BLaER1 treated with 17β-estradiol and CSF1 and Interleukin-3, amounts not matched to agents 10 nM and 100 nM (cell line): ENCODE measurements at regions not wholly inside any gene's neighbourhood (a gene's known extent, or its start where the extent isn't known, plus 50 kb on each side); places are given as distances from the start of the nearest gene placed in this dataset.
"Not testable (repeated sequence)": the region's sequence is repeated elsewhere in the genome, so short reads cannot be mapped to it uniquely, and the experiment has no call there.

Experiments
- H3K27ac ChIP-seq, 11 experiments: shearing (Covaris generic); formaldehyde crosslinking; 2 replicates each; pipeline ENCODE4 v1.8.1; 2022
- H3K27me3 ChIP-seq, 11 experiments: shearing (Covaris generic); formaldehyde crosslinking; 2 replicates each; pipeline ENCODE4 v1.8.1; 2022
- H3K36me3 ChIP-seq, 11 experiments: shearing (Covaris generic); formaldehyde crosslinking; 2 replicates each; pipeline ENCODE4 v1.8.1; 2022
- H3K4me1 ChIP-seq, 10 experiments: shearing (Covaris generic); formaldehyde crosslinking; 2 replicates each; pipeline ENCODE4 v1.8.1; 2022
- H3K4me2 ChIP-seq, 11 experiments: shearing (Covaris generic); formaldehyde crosslinking; 2 replicates each; pipeline ENCODE4 v1.8.1; 2022
- H3K4me3 ChIP-seq, 10 experiments: shearing (Covaris generic); formaldehyde crosslinking; 2 replicates each; pipeline ENCODE4 v1.8.1; 2022
- H3K9ac ChIP-seq, 11 experiments: shearing (Covaris generic); formaldehyde crosslinking; 2 replicates each; pipeline ENCODE4 v1.8.1; 2022
- H3K9me3 ChIP-seq, 11 experiments: shearing (Covaris generic); formaldehyde crosslinking; replicated peaks in 1 of 11; 2 replicates each; pipeline ENCODE4 v1.8.1; 2022
- H4K20me1 ChIP-seq, 11 experiments: shearing (Covaris generic); formaldehyde crosslinking; 2 replicates each; pipeline ENCODE4 v1.8.1; 2022
- Cebpa-rat ChIP-seq, 11 experiments: shearing (Covaris generic); IDR thresholded peaks; 2 replicates each; pipeline ENCODE4 v1.8.1; 2022

GRCh38 chr4:32662803-32663202, 1942.6 kb downstream of the PCDH7 start:
- Histone ChIP-seq H3K9ac (no peak overlapping the region), H3K4me3 (no peak overlapping the region), H4K20me1 (no peaks in the 10 kb centered on the region), H3K27ac (no peak overlapping the region), H3K36me3 (no peaks in the 10 kb centered on the region), H3K4me2 (no peak overlapping the region), H3K4me1 (no peaks in the 10 kb centered on the region), H3K27me3 (no peaks in the 10 kb centered on the region), H3K9me3 (peaks cover 0 to 3% (median 0%) of the 10 kb centered on the region in 11 experiments; a peak in 2 of 22 replicates)
- no peak for TF ChIP-seq Cebpa-rat (IDR thresholded peaks at IDR 0.05)

- no peaks in the 10 kb centered on the region for H3K36me3 ChIP-seq
- H3K4me1 ChIP-seq = no peaks in the 10 kb centered on the region
- TF ChIP-seq Cebpa-rat (IDR thresholded peaks at IDR 0.05) = no peak
- H3K9me3 ChIP-seq = no peaks in the 10 kb centered on the region
- H3K9ac ChIP-seq = no peak overlapping the region
- H3K27ac ChIP-seq = no peak overlapping the region
- H3K4me2 ChIP-seq = no peak overlapping the region
- no peaks in the 10 kb centered on the region for H4K20me1 ChIP-seq
- no peak overlapping the region for H3K4me3 ChIP-seq
- no peaks in the 10 kb centered on the region for H3K27me3 ChIP-seq
Measured at GRCh38 chr4:32672359-32672758, 1952.2 kb downstream of the PCDH7 start.

- no peaks in the 10 kb centered on the region for H3K4me1 ChIP-seq
- TF ChIP-seq Cebpa-rat (IDR thresholded peaks at IDR 0.05) = no peak
- H3K4me3 ChIP-seq = no peak overlapping the region
- no peaks in the 10 kb centered on the region for H3K27me3 ChIP-seq
- H3K9me3 ChIP-seq = no peaks in the 10 kb centered on the region
- H3K4me2 ChIP-seq = no peak overlapping the region
- no peaks in the 10 kb centered on the region for H4K20me1 ChIP-seq
- H3K36me3 ChIP-seq = no peaks in the 10 kb centered on the region
- H3K27ac ChIP-seq = no peak overlapping the region
- H3K9ac ChIP-seq = no peak overlapping the region
Measured at GRCh38 chr4:32680946-32681345, 1960.8 kb downstream of the PCDH7 start.

GRCh38 chr4:32684160-32684559, 1964.0 kb downstream of the PCDH7 start:
- TF ChIP-seq Cebpa-rat (IDR thresholded peaks at IDR 0.05) = no peak

GRCh38 chr4:32686123-32686522, 1966.0 kb downstream of the PCDH7 start:
- no peak overlapping the region for H3K27ac ChIP-seq
- H3K4me1 ChIP-seq = no peaks in the 10 kb centered on the region
- H4K20me1 ChIP-seq = no peaks in the 10 kb centered on the region
- no peak overlapping the region for H3K4me2 ChIP-seq
- H3K27me3 ChIP-seq = no peaks in the 10 kb centered on the region
- no peak overlapping the region for H3K9ac ChIP-seq
- no peaks in the 10 kb centered on the region for H3K9me3 ChIP-seq
- TF ChIP-seq Cebpa-rat (IDR thresholded peaks at IDR 0.05) = no peak
- no peaks in the 10 kb centered on the region for H3K36me3 ChIP-seq
- no peak overlapping the region for H3K4me3 ChIP-seq

More at GRCh38 chr4:32684160-32684559, 1964.0 kb downstream of the PCDH7 start:
- no peak overlapping the region for H3K27ac ChIP-seq
- no peak overlapping the region for H3K4me2 ChIP-seq
- no peaks in the 10 kb centered on the region for H3K36me3 ChIP-seq
- H3K9me3 ChIP-seq = no peaks in the 10 kb centered on the region
- no peaks in the 10 kb centered on the region for H4K20me1 ChIP-seq
- no peaks in the 10 kb centered on the region for H3K4me1 ChIP-seq
- H3K9ac ChIP-seq = no peak overlapping the region
- H3K4me3 ChIP-seq = no peak overlapping the region
- no peaks in the 10 kb centered on the region for H3K27me3 ChIP-seq

- Histone ChIP-seq H3K36me3 (no peaks in the 10 kb centered on the region), H3K4me3 (no peak overlapping the region), H3K4me2 (no peak overlapping the region), H4K20me1 (no peaks in the 10 kb centered on the region), H3K9me3 (no peaks in the 10 kb centered on the region), H3K9ac (no peak overlapping the region), H3K4me1 (no peaks in the 10 kb centered on the region), H3K27me3 (no peaks in the 10 kb centered on the region), H3K27ac (no peak overlapping the region)
- no peak for TF ChIP-seq Cebpa-rat (IDR thresholded peaks at IDR 0.05)
Measured at GRCh38 chr4:32689518-32689917, 1969.3 kb downstream of the PCDH7 start.

- Histone ChIP-seq H4K20me1 (no peaks in the 10 kb centered on the region), H3K4me1 (no peaks in the 10 kb centered on the region), H3K9me3 (no peaks in the 10 kb centered on the region), H3K36me3 (no peaks in the 10 kb centered on the region), H3K27me3 (no peaks in the 10 kb centered on the region), H3K9ac (no peak overlapping the region), H3K27ac (no peak overlapping the region), H3K4me3 (no peak overlapping the region), H3K4me2 (no peak overlapping the region)
- no peak for TF ChIP-seq Cebpa-rat (IDR thresholded peaks at IDR 0.05)
Measured at GRCh38 chr4:32697281-32697814, 1977.2 kb downstream of the PCDH7 start.

GRCh38 chr4:32700838-32701237, 1980.7 kb downstream of the PCDH7 start:
- Histone ChIP-seq H3K27me3 (no peaks in the 10 kb centered on the region), H3K27ac (no peak overlapping the region), H3K4me1 (no peaks in the 10 kb centered on the region), H3K9me3 (no peaks in the 10 kb centered on the region), H3K4me3 (no peak overlapping the region), H3K36me3 (no peaks in the 10 kb centered on the region), H4K20me1 (no peaks in the 10 kb centered on the region), H3K4me2 (no peak overlapping the region), H3K9ac (no peak overlapping the region)
- TF ChIP-seq Cebpa-rat (IDR thresholded peaks at IDR 0.05) = no peak

- no peaks in the 10 kb centered on the region for H3K36me3 ChIP-seq
- H3K4me3 ChIP-seq = no peak overlapping the region
- H3K4me2 ChIP-seq = no peak overlapping the region
- no peaks in the 10 kb centered on the region for H3K4me1 ChIP-seq
- no peak overlapping the region for H3K27ac ChIP-seq
- no peaks in the 10 kb centered on the region for H3K27me3 ChIP-seq
- H4K20me1 ChIP-seq = no peaks in the 10 kb centered on the region
- H3K9me3 ChIP-seq = peaks cover 0 to 4% (median 0%) of the 10 kb centered on the region in 11 experiments; a peak in 1 of 22 replicates
- H3K9ac ChIP-seq = no peak overlapping the region
- TF ChIP-seq Cebpa-rat (IDR thresholded peaks at IDR 0.05) = no peak
Measured at GRCh38 chr4:32706893-32707292, 1986.7 kb downstream of the PCDH7 start.

GRCh38 chr4:32716090-32716620, 1996.0 kb downstream of the PCDH7 start:
- H3K4me3 ChIP-seq, H4K20me1 ChIP-seq, H3K27me3 ChIP-seq, H3K4me1 ChIP-seq, H3K36me3 ChIP-seq, H3K27ac ChIP-seq, H3K9ac ChIP-seq, H3K4me2 ChIP-seq: not testable (repeated sequence)
- H3K9me3 ChIP-seq = peaks cover 0 to 13% (median 4%) of the 10 kb centered on the region in 11 experiments; a peak in 8 of 22 replicates
